GM23338 (cell line): ENCODE measurements at regions not wholly inside any gene's neighbourhood (a gene's known extent, or its start where the extent isn't known, plus 50 kb on each side); places are given as distances from the start of the nearest gene placed in this dataset.

Experiments used
- ATAC-seq: fragments of 200-7000 bp; cut with Tn5 transposase; 3 replicates; pipeline ENCODE4 v1.9.1; 2020
- DNase-seq: peaks from one replicate; pipeline ENCODE4 v3.0.0-alpha.2; 2015; ENCODE audit warnings: low spot score
- H2AFZ ChIP-seq: fragments of 200-600 bp; sonication (generic); 2 replicates; pipeline ENCODE4 v1.8.0; 2016; ENCODE audit warnings: antibody characterized with exemption, mild to moderate bottlenecking, moderate library complexity
- H3F3A ChIP-seq: fragments of 200-600 bp; sonication (generic); replicated peaks from 2 replicates; pipeline ENCODE4 v1.8.0; 2017; ENCODE audit warnings: antibody characterized with exemption, mixed run types, low read depth
- H3K27ac ChIP-seq: fragments of 200-600 bp; sonication (generic); 2 replicates; pipeline ENCODE4 v1.6.1; 2016; ENCODE audit warnings: low read depth
- H3K27me3 ChIP-seq: fragments of 200-600 bp; sonication (generic); 2 replicates; pipeline ENCODE4 v1.8.0; 2016; ENCODE audit warnings: mild to moderate bottlenecking, mixed run types, moderate library complexity; ENCODE audit not compliant: insufficient read depth
- H3K36me3 ChIP-seq: fragments of 200-600 bp; sonication (generic); 2 replicates; pipeline ENCODE4 v1.8.0; 2016; ENCODE audit warnings: mild to moderate bottlenecking; ENCODE audit not compliant: insufficient read depth
- H3K4me1 ChIP-seq: fragments of 200-600 bp; sonication (generic); 2 replicates; pipeline ENCODE4 v1.8.0; 2016; ENCODE audit warnings: mild to moderate bottlenecking, moderate library complexity; ENCODE audit not compliant: insufficient read depth
- H3K4me2 ChIP-seq: fragments of 200-600 bp; sonication (generic); 2 replicates; pipeline ENCODE4 v1.7.1; 2017; ENCODE audit warnings: mixed run types
- H3K4me3 ChIP-seq: fragments of 200-600 bp; sonication (generic); 2 replicates; pipeline ENCODE4 v1.6.1; 2016; ENCODE audit warnings: mixed run types
- H3K79me2 ChIP-seq: fragments of 200-600 bp; sonication (generic); replicated peaks from 2 replicates; pipeline ENCODE4 v1.8.0; 2017; ENCODE audit warnings: mild to moderate bottlenecking; ENCODE audit not compliant: insufficient read depth
- H3K9me2 ChIP-seq: fragments of 200-600 bp; sonication (generic); 2 replicates; pipeline ENCODE4 v1.8.0; 2017; ENCODE audit not compliant: insufficient read depth
- H4K20me1 ChIP-seq: fragments of 200-600 bp; sonication (generic); replicated peaks from 2 replicates; pipeline ENCODE4 v1.8.0; 2017; ENCODE audit warnings: mild to moderate bottlenecking; ENCODE audit not compliant: insufficient read depth
- H3K27ac Mint-ChIP-seq: 2 replicates; pipeline ENCODE4 v1.8.0; 2020; ENCODE audit warnings: inconsistent platforms, mild to moderate bottlenecking, moderate library complexity, mixed read lengths
- H3K27me3 Mint-ChIP-seq: 3 replicates; pipeline ENCODE4 v1.8.0; 2022; ENCODE audit warnings: low read depth, mild to moderate bottlenecking, moderate library complexity, mixed read lengths, inconsistent platforms; ENCODE audit not compliant: insufficient read depth, poor library complexity
- H3K36me3 Mint-ChIP-seq: 3 replicates; pipeline ENCODE4 v1.8.0; 2021; ENCODE audit warnings: low read depth, mild to moderate bottlenecking, inconsistent platforms, moderate library complexity, mixed read lengths
- H3K4me1 Mint-ChIP-seq: 3 replicates; pipeline ENCODE4 v1.8.0; 2020; ENCODE audit warnings: mild to moderate bottlenecking, inconsistent platforms, mixed read lengths
- H3K4me3 Mint-ChIP-seq: 3 replicates; pipeline ENCODE4 v1.8.0; 2021; ENCODE audit warnings: moderate library complexity, mild to moderate bottlenecking, inconsistent platforms, mixed read lengths
- H3K9me3 Mint-ChIP-seq: 3 replicates; pipeline ENCODE4 v1.8.0; 2020; ENCODE audit warnings: moderate library complexity, mild to moderate bottlenecking, inconsistent platforms, mixed read lengths
- CREB1 ChIP-seq: fragments of 250-450 bp; sonication (Bioruptor Pico); IDR thresholded peaks from 2 replicates; pipeline ENCODE4 v1.5.0; 2020; ENCODE audit warnings: low read depth, mild to moderate bottlenecking, moderate library complexity
- CTCF ChIP-seq, 2 experiments: fragments of 200-600 bp in 1 of 2; sonication (generic) in 1 of 2; conservative IDR thresholded peaks; 2 replicates each; pipeline versions ENCODE4 v1.5.1 to v1.6.1; 2016 to 2017; ENCODE audit warnings: antibody characterized with exemption in 2 of 2, low read depth in 2 of 2, mild to moderate bottlenecking in 2 of 2, moderate library complexity in 1 of 2
- ETS1 ChIP-seq: IDR thresholded peaks from 2 replicates; pipeline ENCODE4 v1.6.1; 2016; ENCODE audit warnings: antibody characterized with exemption
- EZH2 ChIP-seq: fragments of 200-600 bp; sonication (generic); IDR thresholded peaks from one replicate; pipeline ENCODE4 v1.8.0; 2017; ENCODE audit warnings: antibody characterized with exemption, mild to moderate bottlenecking, low read depth; ENCODE audit not compliant: unreplicated experiment
- EZH2phosphoT487 ChIP-seq: fragments of 200-600 bp; sonication (generic); IDR thresholded peaks from one replicate; pipeline ENCODE4 v1.8.1; 2018; ENCODE audit warnings: antibody characterized with exemption; ENCODE audit not compliant: unreplicated experiment
- NANOG ChIP-seq: IDR thresholded peaks from 2 replicates; pipeline ENCODE4 v1.6.1; 2016; ENCODE audit warnings: antibody characterized with exemption, borderline replicate concordance
- POLR2AphosphoS5 ChIP-seq: IDR thresholded peaks from 2 replicates; pipeline ENCODE4 v1.6.1; 2016; ENCODE audit warnings: antibody characterized with exemption, low read depth
- REST ChIP-seq: IDR thresholded peaks from one replicate; pipeline ENCODE4 v1.6.1; 2018; ENCODE audit warnings: antibody characterized with exemption; ENCODE audit not compliant: unreplicated experiment
- ZNF114 ChIP-seq: fragments of 250-450 bp; sonication (Bioruptor Pico); IDR thresholded peaks from 2 replicates; pipeline ENCODE4 v1.5.0; 2020; ENCODE audit warnings: mild to moderate bottlenecking, moderate library complexity
- ZNF331 ChIP-seq: fragments of 250-450 bp; sonication (Bioruptor Pico); IDR thresholded peaks from 2 replicates; pipeline ENCODE4 v1.5.0; 2020; ENCODE audit warnings: low read depth, mild to moderate bottlenecking, moderate library complexity
- ZNF462 ChIP-seq: fragments of 250-450 bp; sonication (Bioruptor Pico); IDR thresholded peaks from 2 replicates; pipeline ENCODE4 v1.5.0; 2020; ENCODE audit warnings: mild to moderate bottlenecking, moderate library complexity

- no peak overlapping the region for H2AFZ ChIP-seq
- Mint-ChIP-seq H3K9me3 (no peaks in the 10 kb centered on the region), H3K4me3 (no peak overlapping the region), H3K4me1 (no peaks in the 10 kb centered on the region), H3K27ac (no peak overlapping the region), H3K27me3 (no peaks in the 10 kb centered on the region), H3K36me3 (no peaks in the 10 kb centered on the region)
- no peaks in the 10 kb centered on the region for H3K27me3 ChIP-seq
- H3K27ac ChIP-seq: no peak overlapping the region
- TF ChIP-seq CTCF (conservative IDR thresholded peaks at IDR 0.05; ENCODE audit: low read depth in 2 of 2): no peak
- TF ChIP-seq ZNF331: no peak
- no peak for TF ChIP-seq ETS1
- TF ChIP-seq CREB1 (CRISPR knock-in tag): no peak
- TF ChIP-seq EZH2: no peak
- TF ChIP-seq EZH2phosphoT487: no peak
- no peak for TF ChIP-seq REST
- TF ChIP-seq ZNF114: no peak
- no peak for TF ChIP-seq POLR2AphosphoS5
- TF ChIP-seq NANOG: no peak
- no peak for TF ChIP-seq ZNF462 (CRISPR knock-in tag)
- H3K4me2 ChIP-seq: no peak overlapping the region
- no peaks in the 10 kb centered on the region for H3K36me3 ChIP-seq
- ATAC-seq (no peak), DNase-seq (no peak)
- no peaks in the 10 kb centered on the region for H3F3A ChIP-seq
- H3K79me2 ChIP-seq: no peaks in the 10 kb centered on the region
- no peaks in the 10 kb centered on the region for H3K4me1 ChIP-seq
- peaks cover 22% of the 10 kb centered on the region for H3K9me2 ChIP-seq
- no peaks in the 10 kb centered on the region for H4K20me1 ChIP-seq
- no peak overlapping the region for H3K4me3 ChIP-seq
Measured at GRCh38 chr14:98633380-98633779, 638.6 kb downstream of the BCL11B start.
